Mucosa of rectum (tissue), 2 donors: ENCODE measurements at regions not wholly inside any gene's neighbourhood (a gene's known extent, or its start where the extent isn't known, plus 50 kb on each side); places are given as distances from the start of the nearest gene placed in this dataset.

Experiments
- H3K27ac ChIP-seq, 2 donors: one replicate each; pipeline ENCODE4 v1.7.0; 2013; ENCODE audit warnings: inconsistent platforms in 2 of 2, low read depth in 2 of 2, low read length in 2 of 2
- H3K27me3 ChIP-seq, 2 donors: one replicate each; pipeline ENCODE4 v1.7.0; 2013; ENCODE audit warnings: low read length in 2 of 2; ENCODE audit not compliant: control insufficient read depth in 2 of 2, insufficient read depth in 2 of 2
- H3K36me3 ChIP-seq, 2 donors: one replicate each; pipeline ENCODE4 v1.7.0; 2013; ENCODE audit warnings: low read length in 2 of 2; ENCODE audit not compliant: control insufficient read depth in 2 of 2, insufficient read depth in 2 of 2
- H3K4me1 ChIP-seq, 2 donors: one replicate each; pipeline ENCODE4 v1.7.0; 2013; ENCODE audit warnings: low read length in 2 of 2, mild to moderate bottlenecking in 1 of 2; ENCODE audit not compliant: control insufficient read depth in 2 of 2, insufficient read depth in 2 of 2
- H3K4me3 ChIP-seq, 2 donors: one replicate each; pipeline ENCODE4 v1.7.0; 2013; ENCODE audit warnings: low read length in 2 of 2
- H3K9ac ChIP-seq, 2 donors: one replicate each; pipeline ENCODE4 v1.7.0; 2013; ENCODE audit warnings: low read length in 2 of 2, low read depth in 1 of 2, mild to moderate bottlenecking in 1 of 2
- H3K9me3 ChIP-seq, 2 donors: one replicate each; pipeline ENCODE4 v1.7.0; 2013; ENCODE audit warnings: low read length in 2 of 2; ENCODE audit not compliant: control insufficient read depth in 2 of 2
- donor health status: healthy.
- donor health status: Normal muscosa, but diverticular disease.

DNA sequence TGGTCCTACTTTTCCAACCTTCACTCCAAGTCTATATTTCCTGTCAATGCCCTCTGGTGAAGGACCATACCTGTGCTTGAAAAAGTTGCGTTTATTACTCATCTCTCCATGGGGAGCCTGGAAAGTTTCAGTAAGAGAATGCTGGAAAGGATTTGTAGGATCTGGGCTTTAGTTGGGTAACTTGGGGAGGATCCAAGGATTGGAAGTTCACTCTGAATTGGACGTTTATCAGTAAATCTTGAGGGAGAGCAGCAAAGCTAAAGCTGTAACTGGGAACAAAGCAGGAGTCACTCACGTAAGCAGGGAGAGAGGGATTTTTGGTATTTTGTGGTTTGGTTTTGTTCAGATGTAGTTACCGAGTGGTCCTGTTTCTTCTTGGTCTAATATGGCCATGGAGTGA, 51.4 kb upstream of the NPVF start:
- H3K9ac ChIP-seq, result no peak overlapping the region
- no peaks in the 10 kb centered on the region for H3K9me3 ChIP-seq
- H3K36me3 ChIP-seq, result no peaks in the 10 kb centered on the region
- no peak overlapping the region for H3K27ac ChIP-seq
- H3K4me3 ChIP-seq, result no peak overlapping the region
- no peaks in the 10 kb centered on the region for H3K4me1 ChIP-seq
- no peaks in the 10 kb centered on the region for H3K27me3 ChIP-seq

DNA sequence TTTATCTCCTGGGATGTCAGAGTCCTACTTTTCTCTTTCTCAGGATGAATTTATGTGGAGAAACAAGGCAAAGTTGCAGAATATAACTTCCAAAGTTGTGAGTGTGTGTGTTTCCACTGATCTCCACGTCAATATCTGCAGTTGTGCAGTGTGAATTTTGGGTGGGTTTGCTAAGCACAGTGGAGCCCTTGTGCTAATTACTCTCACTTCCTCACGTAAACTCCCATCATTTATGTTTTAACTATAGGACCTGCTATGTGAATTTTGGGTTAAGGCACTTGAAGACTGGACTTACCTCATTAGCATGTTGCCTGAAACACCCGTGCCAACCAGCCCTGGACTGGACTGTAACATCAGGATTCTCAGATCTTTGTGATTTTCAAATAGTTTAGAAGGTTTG, 51.9 kb upstream of the NPVF start:
- no peak overlapping the region for H3K9ac ChIP-seq
- no peaks in the 10 kb centered on the region for H3K36me3 ChIP-seq
- no peaks in the 10 kb centered on the region for H3K9me3 ChIP-seq
- H3K4me1 ChIP-seq, result no peaks in the 10 kb centered on the region
- no peaks in the 10 kb centered on the region for H3K27me3 ChIP-seq
- no peak overlapping the region for H3K27ac ChIP-seq
- H3K4me3 ChIP-seq, result no peak overlapping the region

GRCh38 chr7:25282194-25282593, 53.9 kb upstream of the NPVF start:
- H3K27ac ChIP-seq, result no peak overlapping the region
- no peaks in the 10 kb centered on the region for H3K4me1 ChIP-seq
- no peak overlapping the region for H3K4me3 ChIP-seq
- H3K9me3 ChIP-seq, result no peaks in the 10 kb centered on the region
- H3K9ac ChIP-seq, result no peak overlapping the region
- H3K36me3 ChIP-seq, result no peaks in the 10 kb centered on the region
- no peaks in the 10 kb centered on the region for H3K27me3 ChIP-seq

DNA sequence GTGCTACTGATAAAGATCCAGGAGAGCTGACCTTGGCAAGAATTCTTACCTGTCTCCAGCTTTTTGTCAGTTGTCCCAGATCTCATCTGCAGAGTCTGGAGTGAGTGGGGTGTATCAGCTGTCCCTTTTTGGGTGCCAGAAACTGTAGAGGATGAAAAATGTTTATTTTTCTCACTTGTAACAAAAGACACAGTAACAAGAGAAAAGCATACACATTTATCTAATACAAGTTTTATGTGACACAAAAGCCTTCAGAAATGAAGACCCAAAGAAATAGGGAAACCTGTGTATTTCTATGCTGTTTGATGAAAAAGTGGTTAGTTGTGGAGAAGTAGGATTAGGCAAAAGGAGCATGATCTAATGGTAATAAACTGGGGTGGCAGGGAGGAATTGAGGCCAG, 58.5 kb upstream of the NPVF start:
- H3K36me3 ChIP-seq, result no peaks in the 10 kb centered on the region
- no peak overlapping the region for H3K9ac ChIP-seq
- no peak overlapping the region for H3K27ac ChIP-seq
- no peaks in the 10 kb centered on the region for H3K27me3 ChIP-seq
- no peaks in the 10 kb centered on the region for H3K9me3 ChIP-seq
- no peaks in the 10 kb centered on the region for H3K4me1 ChIP-seq
- H3K4me3 ChIP-seq, result no peak overlapping the region

- Histone ChIP-seq H3K27me3 (no peaks in the 10 kb centered on the region), H3K9ac (no peak overlapping the region), H3K36me3 (no peaks in the 10 kb centered on the region), H3K4me3 (no peak overlapping the region), H3K9me3 (no peaks in the 10 kb centered on the region), H3K4me1 (no peaks in the 10 kb centered on the region), H3K27ac (no peak overlapping the region)
Measured at GRCh38 chr7:25287291-25287690, 59.0 kb upstream of the NPVF start.

DNA sequence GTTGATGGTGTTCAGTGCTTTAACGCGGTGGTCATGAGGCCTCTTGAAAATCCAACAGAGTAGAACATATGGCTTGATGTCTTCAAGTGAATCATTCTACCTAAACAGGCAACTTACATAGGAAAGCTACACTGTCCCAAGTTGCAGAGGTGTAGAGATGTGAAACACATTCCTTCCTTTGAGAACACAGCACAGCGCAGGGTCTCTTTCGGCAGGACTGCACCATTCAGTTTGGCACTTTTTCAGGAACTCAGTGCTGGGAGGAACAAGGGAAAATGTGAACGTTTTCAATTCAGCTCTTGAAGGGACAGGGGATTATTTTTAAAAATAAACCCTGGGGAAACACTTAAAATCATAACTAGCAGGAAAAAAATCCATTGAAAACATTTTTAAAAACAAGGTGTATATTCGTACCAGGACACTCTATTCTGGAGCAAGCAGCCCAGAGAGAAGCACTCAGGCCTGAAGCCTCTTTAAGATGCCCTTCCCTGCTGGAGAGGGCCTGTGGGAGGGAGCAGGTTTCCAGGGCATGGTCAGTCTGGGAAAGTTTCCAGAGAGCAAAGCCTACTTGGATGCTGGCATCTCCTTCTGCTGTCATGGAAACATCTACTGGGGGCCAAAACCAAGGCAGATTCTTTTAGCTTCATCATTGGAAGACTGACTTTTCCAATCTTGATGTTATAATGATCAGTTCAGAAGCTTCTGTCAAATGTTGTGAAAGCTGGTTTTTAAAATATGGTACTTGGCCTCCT, 60.4 kb upstream of the NPVF start:
- Histone ChIP-seq H3K27ac (no peak overlapping the region), H3K9me3 (no peaks in the 10 kb centered on the region), H3K9ac (no peak overlapping the region), H3K36me3 (no peaks in the 10 kb centered on the region), H3K27me3 (no peaks in the 10 kb centered on the region), H3K4me1 (no peaks in the 10 kb centered on the region), H3K4me3 (no peak overlapping the region)

GRCh38 chr7:25289518-25289917, 61.2 kb upstream of the NPVF start:
- Histone ChIP-seq H3K27me3 (no peaks in the 10 kb centered on the region), H3K9me3 (no peaks in the 10 kb centered on the region), H3K9ac (no peak overlapping the region), H3K36me3 (no peaks in the 10 kb centered on the region), H3K4me1 (no peaks in the 10 kb centered on the region), H3K27ac (no peak overlapping the region), H3K4me3 (no peak overlapping the region)

- Histone ChIP-seq H3K9ac (no peak overlapping the region), H3K9me3 (no peaks in the 10 kb centered on the region), H3K36me3 (no peaks in the 10 kb centered on the region), H3K27ac (no peak overlapping the region), H3K27me3 (no peaks in the 10 kb centered on the region), H3K4me1 (no peaks in the 10 kb centered on the region), H3K4me3 (no peak overlapping the region)
Measured at GRCh38 chr7:25294624-25295023, 66.3 kb upstream of the NPVF start.

DNA sequence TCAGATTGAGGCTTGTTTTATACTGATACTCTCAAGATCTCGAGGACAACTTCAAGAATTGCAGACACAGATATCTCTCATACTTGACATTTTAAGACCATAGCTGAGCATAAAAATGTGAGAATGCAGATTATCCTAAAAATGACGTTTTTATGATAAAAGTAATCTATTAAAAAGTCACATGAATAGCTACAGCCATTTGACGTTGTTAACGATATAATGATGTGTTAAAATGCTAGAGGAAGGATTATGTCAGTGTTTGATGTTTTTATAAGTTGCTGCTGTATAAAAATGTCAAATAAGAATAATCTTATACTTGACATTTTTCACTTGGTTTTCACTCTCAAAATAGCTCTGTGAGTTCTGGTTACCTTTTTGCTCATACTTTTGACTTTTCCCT, 67.1 kb upstream of the NPVF start:
- Histone ChIP-seq H3K27ac (no peak overlapping the region), H3K9me3 (no peaks in the 10 kb centered on the region), H3K4me3 (no peak overlapping the region), H3K9ac (no peak overlapping the region), H3K36me3 (no peaks in the 10 kb centered on the region), H3K27me3 (no peaks in the 10 kb centered on the region), H3K4me1 (no peaks in the 10 kb centered on the region)

DNA sequence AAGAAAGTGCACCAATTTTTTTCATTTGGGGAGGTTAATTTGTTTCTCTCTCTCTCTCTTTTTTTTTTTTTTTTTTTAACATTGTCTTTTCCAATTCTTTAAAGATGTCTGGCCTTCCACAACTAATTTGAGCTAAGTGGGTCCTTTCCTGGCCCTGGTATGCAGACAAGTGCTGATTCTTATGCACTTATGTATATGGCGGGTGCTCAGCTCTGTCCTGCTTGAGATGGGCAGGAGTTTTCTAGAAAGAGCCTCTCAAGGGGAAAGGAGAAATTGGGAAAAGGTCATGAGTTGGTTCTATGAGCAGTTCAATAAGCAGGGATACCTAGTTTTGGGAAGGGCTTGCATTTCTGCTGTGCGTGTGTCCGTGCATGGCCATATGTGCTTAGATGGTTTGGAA, 67.8 kb upstream of the NPVF start:
- Histone ChIP-seq H3K9ac (no peak overlapping the region), H3K4me3 (no peak overlapping the region), H3K36me3 (no peaks in the 10 kb centered on the region), H3K4me1 (no peaks in the 10 kb centered on the region), H3K9me3 (no peaks in the 10 kb centered on the region), H3K27me3 (no peaks in the 10 kb centered on the region), H3K27ac (no peak overlapping the region)

GRCh38 chr7:25297278-25297677, 69.0 kb upstream of the NPVF start:
- no peaks in the 10 kb centered on the region for H3K27me3 ChIP-seq
- H3K9ac ChIP-seq, result no peak overlapping the region
- no peaks in the 10 kb centered on the region for H3K4me1 ChIP-seq
- no peaks in the 10 kb centered on the region for H3K9me3 ChIP-seq
- H3K36me3 ChIP-seq, result no peaks in the 10 kb centered on the region
- no peak overlapping the region for H3K4me3 ChIP-seq
- no peak overlapping the region for H3K27ac ChIP-seq
